ENCODE measurements at regions not wholly inside any gene's neighbourhood (a gene's known extent, or its start where the extent isn't known, plus 50 kb on each side); places are given as distances from the start of the nearest gene placed in this dataset.

GRCh38 chr17:70862295-70862694 is 693.0 kb downstream of the KCNJ2 start:
- Histone ChIP-seq H2BK120ac (replicated peaks; ENCODE audit: low read depth, low read length) (no peak overlapping the region), H2BK15ac (ENCODE audit: low read length) (no peak overlapping the region), H3K79me1 (ENCODE audit: low read depth, low read length) (no peaks in the 10 kb centered on the region), H3K4me3 (ENCODE audit: extremely low read depth in 1 of 4, insufficient read depth in 2 of 4, low read depth in 3 of 4, low read length in 4 of 4) (no peak overlapping the region), H3K79me2 (ENCODE audit: control insufficient read depth in 1 of 2, insufficient read depth in 2 of 2, low read length in 2 of 2) (no peaks in the 10 kb centered on the region), H3K4ac (replicated peaks; ENCODE audit: insufficient read length, low read depth, low read length) (no peak overlapping the region), H2AK5ac (ENCODE audit: low read depth, low read length) (no peak overlapping the region), H3K56ac (replicated peaks; ENCODE audit: insufficient read length, low read depth, low read length) (no peak overlapping the region), H3K36me3 (ENCODE audit: control insufficient read depth in 2 of 4, insufficient read depth in 4 of 4, low read length in 3 of 4) (no peaks in the 10 kb centered on the region), H3K4me1 (replicated peaks in 1 of 4; ENCODE audit: control insufficient read depth in 3 of 4, insufficient read depth in 4 of 4, low read length in 3 of 4) (no peaks in the 10 kb centered on the region), H3K18ac (ENCODE audit: extremely low read depth, low read length) (no peak overlapping the region), H2BK20ac (ENCODE audit: low read length) (no peak overlapping the region), H3K23ac (ENCODE audit: insufficient read length) (no peak overlapping the region), H3K23me2 (ENCODE audit: low read depth, low read length) (no peaks in the 10 kb centered on the region), H2BK5ac (ENCODE audit: low read depth, low read length) (no peak overlapping the region), H4K8ac (ENCODE audit: extremely low read depth, insufficient read depth, low read length) (no peak overlapping the region), H4K5ac (ENCODE audit: insufficient read length, low read depth, low read length) (no peak overlapping the region), H3K9me3 (ENCODE audit: insufficient read depth in 2 of 2, low read depth in 1 of 2, low read length in 1 of 2) (peaks cover 8 to 16% of the 10 kb centered on the region in 2 experiments; a peak in 3 of 4 replicates), H4K20me1 (replicated peaks in 1 of 2; ENCODE audit: control insufficient read depth in 1 of 2, insufficient read depth in 2 of 2, low read length in 2 of 2) (no peaks in the 10 kb centered on the region), H3K27ac (ENCODE audit: low read depth, low read length) (no peak overlapping the region), H3K9ac (replicated peaks in 1 of 4; ENCODE audit: extremely low read depth in 1 of 4, low read depth in 3 of 4, low read length in 3 of 4) (no peak overlapping the region), H3K4me2 (ENCODE audit: insufficient read depth in 1 of 2, low read depth in 2 of 2, low read length in 2 of 2) (no peak overlapping the region), H4K91ac (replicated peaks; ENCODE audit: insufficient read length, low read length) (no peak overlapping the region), H2AFZ (ENCODE audit: low read length) (no peak overlapping the region), H3K27me3 (replicated peaks in 1 of 4; ENCODE audit: control insufficient read depth in 3 of 4, extremely low read depth in 1 of 4, insufficient read depth in 3 of 4, low read length in 3 of 4) (no peaks in the 10 kb centered on the region), H3K14ac (ENCODE audit: insufficient read length) (no peak overlapping the region), H2BK12ac (ENCODE audit: low read depth, low read length) (no peak overlapping the region)
- no peak for DNase-seq (ENCODE audit: low read depth in 1 of 2, low spot score in 2 of 2)
- CTCF ChIA-PET (ENCODE audit: partially characterized antibody): interaction anchor here (1.4 kb wide), 1 partner anchor 54 kb away, joined by 3 read pairs; no protein-coding TSS in a partner anchor
- no peak for FAIRE-seq
- TF ChIP-seq MAFK (IDR thresholded peaks at IDR 0.05; ENCODE audit: low read depth, low read length) (peak; percentile 65), SP2 (IDR thresholded peaks at IDR 0.05; ENCODE audit: low read length) (no peak)
- POLR2A ChIA-PET (ENCODE audit: partially characterized antibody): no interaction called here
- WGBS, 2 experiments (ENCODE audit: extremely low coverage in 1 of 2, insufficient coverage in 1 of 2, insufficient read length in 1 of 2, insufficient replicate concordance in 2 of 2, low coverage in 1 of 2, low lambda C conversion rate in 2 of 2, missing lambda C conversion rate in 1 of 2): 100% methylated on average over 1 of the region's 1 CpG; no CpG with 5 or more reads in 1 of the 2 experiments
